Right renal cortex interstitium (tissue), 3 donors: ENCODE measurements at regions not wholly inside any gene's neighbourhood (a gene's known extent, or its start where the extent isn't known, plus 50 kb on each side); places are given as distances from the start of the nearest gene placed in this dataset.
"Not testable (repeated sequence)": the region's sequence is repeated elsewhere in the genome, so short reads cannot be mapped to it uniquely, and the experiment has no call there.

Experiments
- DNase-seq, 3 donors: peaks; one replicate each; pipeline ENCODE4 v3.0.0-alpha.2; 2013; ENCODE audit warnings: low read depth in 3 of 3, low spot score in 2 of 3

DNA sequence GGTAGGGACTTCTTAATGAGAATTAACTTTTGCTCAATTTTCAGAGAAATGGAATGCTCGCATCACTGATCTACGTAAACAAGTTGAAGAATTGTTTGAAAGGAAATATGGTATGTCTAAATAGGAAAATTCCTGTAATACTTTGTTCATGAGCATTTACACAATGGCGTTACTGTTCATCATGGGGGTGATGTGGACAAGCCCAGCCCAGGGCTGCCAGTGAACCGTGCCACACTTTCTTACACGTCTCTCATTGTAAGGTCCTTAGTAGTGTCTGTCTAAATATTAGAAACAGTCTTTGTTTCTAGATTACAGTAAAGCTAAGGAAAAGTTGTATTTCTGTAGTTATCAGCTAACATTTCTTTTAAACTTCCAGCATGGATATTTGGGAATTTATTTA is 91.0 kb upstream of the SPDYE9 start:
- not testable (repeated sequence) for DNase-seq

DNA sequence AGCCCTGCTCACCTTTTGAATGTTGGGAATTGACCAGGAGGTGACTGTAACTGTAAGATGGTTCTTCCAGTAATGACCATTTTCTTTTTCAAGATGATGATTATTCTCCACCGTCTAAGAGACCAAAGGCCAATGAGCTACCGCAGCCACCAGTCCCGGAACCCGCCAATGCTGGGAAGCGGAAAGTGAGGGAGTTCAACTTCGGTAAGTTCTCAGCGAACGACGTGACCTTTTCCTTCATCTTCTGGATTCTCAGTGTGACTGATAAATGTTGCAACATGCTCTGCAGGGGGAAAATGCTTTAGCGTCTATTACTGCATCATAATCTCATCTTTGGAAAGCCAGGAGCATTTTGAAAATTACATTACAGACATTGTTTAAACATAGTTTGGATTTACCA is 89.5 kb upstream of the SPDYE9 start:
- not testable (repeated sequence) for DNase-seq

DNA sequence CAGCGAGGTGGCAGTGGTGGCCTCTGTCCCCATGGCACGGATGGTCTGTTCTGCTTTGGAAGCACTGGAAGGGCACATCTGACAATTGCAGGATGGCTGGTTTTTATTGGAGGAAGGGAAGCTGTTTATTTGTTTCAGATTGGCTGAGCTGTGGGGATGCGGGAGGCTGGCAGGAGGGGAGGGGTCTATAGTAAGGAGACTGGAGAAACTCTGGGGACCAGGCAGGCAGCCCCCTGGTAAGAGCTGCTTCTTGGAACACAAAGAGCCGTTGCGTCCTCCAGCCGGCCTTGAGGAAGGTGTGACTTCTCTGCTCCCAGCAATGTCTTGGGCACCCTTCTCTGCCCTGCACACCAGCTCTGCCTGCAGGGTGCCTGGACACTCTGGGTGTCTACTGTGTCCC is 85.1 kb upstream of the SPDYE9 start:
- DNase-seq, result not testable (repeated sequence)

DNA sequence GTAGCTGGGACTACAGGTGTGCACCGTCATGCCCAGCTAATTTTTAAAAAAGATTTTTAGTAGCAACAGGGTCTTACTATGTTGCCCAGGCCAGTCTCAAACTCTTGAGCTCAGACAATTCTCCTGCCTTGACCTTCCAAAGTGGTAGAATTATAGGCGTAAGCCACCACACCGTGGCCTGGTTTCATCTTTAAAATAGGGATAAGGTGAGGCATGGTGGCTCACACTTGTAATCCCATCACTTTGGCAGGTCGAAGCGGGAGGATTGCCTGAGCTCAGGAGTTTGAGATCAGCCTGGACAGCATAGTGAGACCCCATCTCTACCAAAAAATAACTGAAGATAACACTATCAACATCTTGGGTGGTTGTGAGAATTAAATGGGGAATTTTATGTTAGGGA is 84.6 kb upstream of the SPDYE9 start:
- not testable (repeated sequence) for DNase-seq

DNA sequence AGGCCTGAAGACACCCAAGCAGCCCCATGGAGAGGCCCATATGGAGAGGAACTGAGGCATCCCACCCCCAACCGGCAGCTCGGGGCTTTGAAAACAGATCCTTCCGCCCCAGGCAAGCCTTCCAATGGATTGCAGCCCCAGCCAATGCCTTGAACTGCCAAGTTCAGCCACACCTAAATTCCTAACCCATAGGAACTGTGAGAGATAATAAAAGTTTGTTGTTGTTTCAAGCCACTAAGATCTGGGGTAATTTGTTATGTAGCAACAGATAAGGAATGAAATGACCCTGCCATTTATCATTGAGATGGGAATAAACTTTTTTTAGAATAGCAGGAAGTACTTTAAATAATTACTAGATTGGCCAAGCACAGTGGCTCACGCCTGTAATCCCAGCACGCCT is 80.3 kb upstream of the SPDYE9 start:
- DNase-seq, result not testable (repeated sequence)

DNA sequence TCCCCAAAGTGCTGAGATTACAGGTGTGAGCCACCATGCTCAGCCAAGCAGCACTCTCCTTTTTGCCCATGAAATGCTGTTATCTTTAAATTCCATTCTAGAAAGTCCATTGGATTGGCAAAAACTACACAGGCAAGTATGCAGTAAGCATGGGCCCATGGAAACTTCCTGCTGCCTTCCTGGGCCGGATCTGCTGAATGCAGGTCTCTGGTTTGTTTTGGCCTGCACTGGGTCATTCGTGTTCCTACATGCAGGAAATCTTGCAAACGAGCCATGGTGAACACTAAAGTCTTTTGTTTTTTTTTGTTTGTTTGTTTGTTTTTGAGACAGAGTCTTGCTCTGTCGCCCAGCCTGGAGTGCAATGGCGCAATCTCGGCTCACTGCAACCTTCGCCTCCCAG is 76.8 kb upstream of the SPDYE9 start:
- DNase-seq, result not testable (repeated sequence)

DNA sequence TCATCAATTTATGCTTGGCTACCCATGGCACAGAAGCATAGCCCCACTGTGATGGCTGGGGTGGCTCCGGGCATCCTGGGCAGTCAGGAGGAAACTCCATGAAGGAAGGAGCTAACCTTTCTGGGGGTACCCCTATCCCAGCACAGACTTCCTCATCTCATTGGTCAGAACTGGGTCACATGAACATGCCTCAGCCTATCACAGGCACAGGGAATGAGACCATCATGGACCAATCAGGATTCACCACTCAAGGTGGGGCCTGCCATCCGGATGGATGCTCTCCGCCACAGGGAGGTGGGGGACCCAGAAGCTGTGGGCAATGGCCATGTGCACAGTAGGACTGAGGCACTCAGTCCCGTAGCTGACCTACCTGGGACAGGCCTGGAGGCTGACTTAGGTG is 75.9 kb upstream of the SPDYE9 start:
- DNase-seq, result not testable (repeated sequence)

DNA sequence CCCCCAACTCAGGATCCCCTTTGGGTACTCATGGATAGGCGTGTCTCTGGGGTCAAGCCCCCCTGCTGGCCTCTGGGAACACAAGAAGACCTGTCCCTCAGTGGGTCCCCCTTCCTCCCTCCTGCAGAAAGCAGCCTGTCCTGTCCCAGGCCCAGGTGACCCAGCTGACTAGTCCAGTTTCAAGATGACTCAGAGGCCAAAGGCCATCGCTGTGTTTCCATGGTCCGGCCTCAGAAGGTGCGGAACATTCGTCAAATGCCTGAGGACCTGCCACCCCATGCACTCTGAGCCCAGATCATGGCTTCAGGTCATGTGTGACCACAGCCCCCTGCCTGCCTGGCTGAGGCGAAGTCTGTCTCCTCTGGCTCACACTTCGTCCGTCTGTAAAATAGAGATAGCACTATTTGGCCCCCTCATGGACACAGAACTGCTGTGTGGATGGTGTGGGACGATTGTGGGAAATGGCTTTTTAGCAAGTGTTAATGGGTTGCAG is 71.4 kb upstream of the SPDYE9 start:
- not testable (repeated sequence) for DNase-seq

DNA sequence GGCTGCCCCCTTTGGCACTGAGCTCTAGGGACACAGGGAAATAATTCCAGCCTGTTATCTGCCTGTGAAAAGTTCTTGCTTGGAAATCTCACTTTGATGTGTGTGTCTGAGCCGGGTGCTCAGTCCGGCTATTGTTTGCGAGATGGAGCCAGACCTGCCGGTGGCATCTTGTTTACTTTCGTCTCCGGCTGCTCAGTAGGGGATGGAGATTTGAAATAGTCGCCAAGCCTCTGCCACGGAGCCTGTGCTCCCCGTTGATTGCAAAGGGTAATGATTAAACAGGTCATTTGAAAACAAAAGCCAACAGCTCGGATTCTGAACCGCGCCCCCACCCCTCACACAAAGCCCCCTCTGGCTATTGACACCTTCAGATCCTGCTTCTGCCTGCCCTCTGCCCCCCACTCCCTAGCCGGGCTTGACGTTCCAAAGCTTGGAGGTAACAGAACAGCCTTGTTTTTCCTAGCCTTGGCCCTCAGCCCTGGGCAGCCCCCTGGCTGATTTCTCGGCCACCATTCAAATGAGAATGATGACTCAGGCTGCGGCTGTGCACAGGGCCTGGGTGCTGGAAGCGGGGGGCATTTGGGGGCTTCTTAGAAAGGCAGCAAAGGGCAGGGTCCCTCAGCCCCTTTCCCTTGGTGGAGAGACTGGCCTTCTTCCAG is 70.8 kb upstream of the SPDYE9 start:
- DNase-seq, result not testable (repeated sequence)

DNA sequence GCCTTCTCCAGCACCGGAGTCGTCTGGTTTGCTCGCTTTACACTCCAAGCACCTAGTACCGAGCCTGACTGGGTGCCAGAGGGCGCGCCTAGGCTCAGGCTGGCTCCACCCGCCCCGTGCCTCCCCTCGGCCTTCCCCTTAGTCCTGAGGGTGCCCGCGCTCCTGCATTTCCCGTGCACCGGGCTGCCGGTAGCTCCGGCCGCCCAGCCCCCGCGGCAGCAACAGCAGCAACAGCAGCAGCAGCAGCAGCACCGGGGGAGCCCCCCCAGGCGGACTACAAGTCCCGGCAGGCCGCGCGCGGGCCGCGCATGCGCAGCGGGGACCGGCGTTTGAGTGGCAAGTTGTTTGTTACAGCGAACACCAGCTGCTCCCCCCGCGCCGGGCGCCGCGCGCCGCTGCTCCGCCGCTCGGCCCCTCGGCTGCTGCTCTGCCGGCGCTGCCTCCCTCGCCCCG is 68.8 kb upstream of the SPDYE9 start:
- DNase-seq, result peak in 2 of 3 donors; percentile 7 to 12

DNA sequence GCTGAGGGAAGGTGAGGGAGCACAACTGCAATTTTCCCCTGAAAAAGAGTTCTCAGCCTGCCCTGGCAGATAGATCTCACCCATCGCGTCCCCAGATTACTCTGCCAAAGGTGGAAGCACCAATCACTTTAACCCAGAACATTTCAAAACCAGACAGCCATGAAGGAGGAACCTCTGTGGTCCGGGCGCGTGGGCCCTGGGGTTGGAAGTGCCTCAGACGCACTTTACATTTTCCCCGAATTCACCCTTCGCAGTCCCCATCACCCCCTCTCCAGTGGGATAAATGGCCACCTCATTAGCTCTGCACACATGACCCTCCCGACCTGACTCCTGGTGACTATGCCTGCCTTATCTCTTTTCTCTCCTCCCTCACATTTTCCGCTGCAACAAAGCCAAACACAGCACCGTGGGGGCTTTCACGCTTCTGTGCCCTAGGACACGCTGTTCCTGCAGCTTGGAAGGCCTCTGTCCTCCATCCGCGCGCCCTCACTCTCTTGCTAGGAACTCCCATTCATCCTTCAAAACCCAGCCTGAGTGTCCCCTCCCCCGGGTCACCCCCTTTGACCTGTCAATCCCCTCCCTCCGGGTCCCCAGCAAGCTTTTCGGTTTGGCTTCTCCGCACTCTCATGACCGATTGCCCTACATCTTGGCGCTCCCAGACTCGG is 68.2 kb upstream of the SPDYE9 start:
- not testable (repeated sequence) for DNase-seq

DNA sequence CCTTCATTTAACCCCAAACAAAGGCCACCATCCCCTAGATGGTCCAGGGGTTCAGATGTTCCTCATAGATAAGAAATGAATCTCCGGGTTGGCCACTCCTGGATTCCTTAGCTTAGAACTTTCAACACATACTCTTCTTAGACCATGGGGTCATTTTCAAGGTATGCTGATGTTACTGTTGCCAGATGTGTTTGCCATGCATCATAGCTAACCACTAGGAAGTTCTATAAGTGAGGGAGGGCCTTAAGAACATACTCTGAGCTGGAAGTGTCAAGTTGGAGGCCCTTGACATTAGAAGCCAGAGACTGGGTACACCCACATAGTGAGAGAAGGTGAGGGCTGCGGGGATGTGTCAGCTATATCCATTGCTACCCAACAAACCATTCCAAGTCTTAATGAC is 62.7 kb upstream of the SPDYE9 start:
- DNase-seq, result not testable (repeated sequence)

DNA sequence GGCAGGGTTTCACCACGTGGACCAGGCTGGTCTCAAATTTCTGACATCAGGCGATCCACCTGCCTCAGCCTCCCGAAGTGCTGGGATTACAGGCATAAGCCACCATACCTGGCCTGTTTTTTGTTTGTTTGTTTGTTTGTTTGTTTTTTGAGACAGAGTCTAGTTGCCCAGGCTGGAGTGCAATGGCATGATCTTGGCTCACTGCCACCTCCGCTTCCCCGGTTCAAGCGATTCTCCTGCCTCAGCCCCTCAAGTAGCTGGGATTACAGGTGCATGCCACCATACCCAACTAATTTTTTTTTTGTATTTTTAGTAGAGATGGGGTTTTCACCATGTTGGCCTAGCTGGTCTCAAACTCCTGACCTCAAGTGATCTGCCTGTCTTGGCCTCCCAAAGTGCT is 61.8 kb upstream of the SPDYE9 start:
- DNase-seq, result not testable (repeated sequence)

DNA sequence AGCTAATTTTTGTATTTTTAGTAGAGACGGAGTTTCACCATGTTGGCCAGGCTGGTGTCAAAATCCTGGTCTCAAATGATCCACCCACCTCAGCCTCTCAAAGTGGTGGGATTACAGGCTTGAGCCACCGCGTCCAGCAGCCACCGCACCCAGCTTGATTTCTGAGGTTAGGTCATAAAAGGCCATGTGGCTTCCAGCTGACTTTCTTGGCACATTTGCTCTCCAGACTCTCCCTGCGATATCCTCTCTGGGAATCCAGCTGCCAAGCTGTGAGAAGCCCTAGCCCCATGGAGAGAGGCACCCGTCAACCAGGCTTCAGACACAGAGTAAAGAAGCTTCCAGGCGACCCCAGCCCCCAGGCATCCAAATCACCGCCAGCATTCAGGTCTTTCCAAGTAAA is 58.2 kb upstream of the SPDYE9 start:
- DNase-seq, result not testable (repeated sequence)

DNA sequence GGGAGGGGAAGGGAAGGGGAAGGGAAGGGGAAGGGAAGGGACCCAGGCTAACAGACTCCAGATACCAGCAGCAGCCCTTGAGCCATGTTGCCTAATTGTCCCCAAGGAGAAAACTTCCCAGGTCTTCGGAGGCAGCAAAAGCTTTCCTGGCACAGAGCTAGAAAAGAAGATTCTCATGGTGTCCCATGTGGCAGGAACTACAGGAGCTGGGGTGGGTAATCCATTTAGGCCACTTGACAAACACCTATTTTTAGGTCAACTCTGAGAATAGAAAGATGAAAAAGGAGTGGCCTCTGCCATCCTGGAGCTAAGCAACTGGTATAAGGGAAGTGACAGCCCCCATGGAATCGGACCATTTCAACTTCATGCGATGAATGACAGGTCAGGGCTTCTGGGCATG is 52.1 kb upstream of the SPDYE9 start:
- DNase-seq, result not testable (repeated sequence)
